GM12892 (cell line): ENCODE measurements at regions not wholly inside any gene's neighbourhood (a gene's known extent, or its start where the extent isn't known, plus 50 kb on each side); places are given as distances from the start of the nearest gene placed in this dataset.

Source experiments
- DNase-seq: peaks from one replicate; pipeline ENCODE4 v3.0.0; 2011; ENCODE audit not compliant: insufficient read length
- FAIRE-seq: peaks from 2 replicates; lab custom pipeline; 2011; peaks lifted over from hg19 to GRCh38; lab: Jason Lieb, UNC
- POLR2A ChIP-seq: IDR thresholded peaks from 2 replicates; pipeline ENCODE4 v1.6.1; 2011; ENCODE audit warnings: low read depth, low read length, control low read depth
- POLR2AphosphoS5 ChIP-seq: IDR thresholded peaks from 2 replicates; pipeline ENCODE4 v1.6.1; 2011; ENCODE audit warnings: low read depth, low read length, control low read depth
- TAF1 ChIP-seq: IDR thresholded peaks from 2 replicates; pipeline ENCODE4 v1.6.1; 2011; ENCODE audit warnings: low read depth, mild to moderate bottlenecking, control low read depth, low read length, borderline replicate concordance

DNA sequence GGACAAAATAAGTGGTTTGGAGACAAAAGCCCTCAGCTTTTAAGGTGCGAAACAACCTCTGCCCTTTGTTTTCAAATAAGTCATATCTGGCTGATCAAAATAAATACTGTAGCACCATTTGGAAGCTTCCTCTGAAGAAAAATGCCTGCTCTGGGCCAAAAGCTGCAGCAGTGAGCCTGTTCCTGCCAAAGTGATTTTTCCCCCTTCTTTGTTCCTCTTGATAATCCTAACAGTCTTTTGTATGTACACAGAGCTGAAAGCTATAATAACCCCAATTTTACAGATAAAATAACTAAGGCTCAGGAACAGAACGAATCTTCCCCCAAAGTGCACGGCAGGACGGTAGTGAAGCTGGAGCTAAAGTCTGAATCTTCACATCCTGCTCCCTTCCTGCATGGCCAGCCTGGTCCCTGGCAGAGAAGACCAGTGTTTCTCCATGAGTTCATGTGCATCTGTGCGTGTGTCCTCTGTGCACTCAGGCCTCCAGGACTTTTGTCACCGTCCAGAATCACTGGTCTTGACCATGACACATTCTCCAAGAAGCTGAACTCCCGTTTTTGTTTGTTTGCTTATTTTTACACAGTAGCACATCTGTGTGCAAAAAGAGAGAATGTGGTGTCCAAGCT is 2114.1 kb upstream of the PIK3C3 start:
- FAIRE-seq (no peak), DNase-seq (no peak)
- TF ChIP-seq POLR2A (no peak), POLR2AphosphoS5 (no peak), TAF1 (no peak)

DNA sequence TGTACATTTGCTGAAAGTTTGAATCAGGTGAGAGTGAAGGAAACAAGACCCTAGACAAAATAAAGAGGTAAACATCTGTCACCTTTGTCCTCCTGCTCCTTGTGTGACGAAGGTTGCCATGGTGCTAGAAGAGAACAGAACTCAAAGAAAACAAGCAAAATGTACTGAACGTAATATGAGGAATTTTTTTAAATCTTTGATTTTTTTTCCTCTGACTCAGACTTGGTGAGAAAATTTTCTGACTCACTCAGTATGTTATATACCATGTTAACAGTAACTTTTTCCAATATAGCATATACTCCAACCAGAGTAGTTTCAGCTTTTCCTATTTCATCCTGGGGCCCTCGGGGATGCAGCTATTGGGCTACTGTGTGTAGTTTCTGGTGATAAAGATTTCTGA is 2114.6 kb upstream of the PIK3C3 start:
- no peak for TF ChIP-seq POLR2AphosphoS5
- no peak for TF ChIP-seq POLR2A
- TF ChIP-seq TAF1, result no peak
- FAIRE-seq (no peak), DNase-seq (no peak)

DNA sequence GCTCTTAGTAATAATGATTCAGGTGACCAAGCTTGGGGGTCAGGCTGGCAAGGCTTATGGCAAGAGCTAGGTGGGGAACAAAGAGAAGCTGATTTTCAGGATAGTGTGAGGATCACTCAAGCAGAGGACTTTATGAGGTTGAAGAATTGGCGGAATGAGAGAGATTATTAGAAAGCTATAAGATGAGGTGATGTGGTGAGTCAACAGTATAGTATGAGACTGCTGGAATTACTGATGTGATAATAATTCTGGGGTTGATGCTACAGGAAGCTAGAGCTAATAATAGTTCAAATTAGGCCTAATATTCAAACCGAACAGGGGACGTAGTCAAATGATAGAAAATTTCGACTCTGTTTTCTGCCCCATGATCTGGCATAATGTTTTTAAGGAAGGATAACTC is 2115.3 kb upstream of the PIK3C3 start:
- DNase-seq (no peak), FAIRE-seq (no peak)
- TF ChIP-seq POLR2AphosphoS5 (no peak), POLR2A (no peak), TAF1 (no peak)

DNA sequence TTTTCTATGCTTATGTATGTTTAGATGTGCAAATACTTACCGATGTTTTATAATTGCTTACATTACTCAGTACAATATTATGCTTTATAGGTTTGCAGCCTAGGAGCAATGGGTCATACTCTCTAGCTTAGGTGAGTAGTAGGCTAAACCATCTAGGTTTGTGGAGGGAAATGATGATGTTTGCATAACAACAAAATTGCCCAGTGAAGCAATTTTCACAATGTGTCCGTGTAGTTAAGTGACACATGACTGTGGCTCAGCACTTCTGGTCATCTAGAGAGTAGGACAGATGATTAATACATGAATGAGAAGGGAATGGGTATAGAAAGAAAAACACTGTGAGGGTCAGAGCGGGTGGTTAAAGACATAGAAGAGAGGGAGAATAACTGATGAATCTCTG is 2116.2 kb upstream of the PIK3C3 start:
- TF ChIP-seq TAF1 (no peak), POLR2A (no peak), POLR2AphosphoS5 (no peak)
- FAIRE-seq (no peak), DNase-seq (no peak)

DNA sequence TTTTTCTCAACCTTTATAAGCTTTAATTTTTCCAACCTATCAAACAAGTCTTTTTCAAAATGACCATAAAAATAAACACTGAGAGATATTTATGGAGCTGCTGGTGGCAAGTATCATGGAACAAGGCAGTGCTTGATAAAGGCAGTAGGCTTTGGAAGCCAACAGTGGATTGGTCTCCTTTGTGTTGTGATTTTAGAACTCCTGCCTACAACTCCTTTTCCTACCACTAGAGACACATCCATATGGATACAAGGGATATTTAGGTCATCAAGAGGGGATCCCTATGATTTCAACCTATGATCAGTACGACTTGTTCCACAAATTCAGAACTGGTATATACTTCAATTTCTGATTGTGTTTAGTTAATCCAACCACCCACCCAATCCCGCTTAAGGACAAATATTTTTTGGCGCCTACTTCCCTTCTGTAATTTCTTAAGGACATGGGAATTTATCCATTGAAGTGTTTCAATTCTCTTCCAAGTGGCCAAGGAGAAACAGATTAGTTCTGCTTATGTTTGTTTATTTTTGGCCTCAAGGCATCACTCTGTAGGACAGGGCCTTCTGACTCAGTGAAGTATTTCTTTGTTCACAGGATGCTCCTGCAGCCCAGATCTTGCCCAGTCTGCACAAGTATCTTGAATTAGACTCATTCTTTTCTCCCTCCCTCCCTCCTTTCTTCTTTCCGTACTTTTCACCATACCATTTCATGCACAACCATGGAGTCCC is 2119.6 kb upstream of the PIK3C3 start:
- TF ChIP-seq TAF1, result no peak
- TF ChIP-seq POLR2AphosphoS5, result no peak
- TF ChIP-seq POLR2A, result no peak
- FAIRE-seq, result no peak

DNA sequence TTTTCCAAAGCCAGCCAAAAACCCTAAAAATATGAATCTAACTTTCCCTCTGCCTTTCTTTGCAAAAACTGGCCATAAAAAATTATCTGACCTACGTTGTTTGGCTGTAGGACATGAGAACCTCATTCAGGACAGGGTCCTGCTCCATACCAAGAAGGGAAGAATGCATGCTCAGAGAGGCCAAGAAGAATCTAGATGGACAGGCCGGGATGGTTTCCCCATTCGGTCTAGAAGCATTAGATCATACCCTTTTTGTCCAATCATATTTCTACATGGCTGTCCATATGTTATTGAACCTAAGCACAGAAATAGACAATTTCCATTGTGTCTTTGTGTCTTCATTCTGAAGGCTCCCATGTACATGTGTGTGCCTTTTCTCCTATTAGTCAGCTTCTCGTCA is 2120.4 kb upstream of the PIK3C3 start:
- FAIRE-seq (no peak), DNase-seq (no peak)
- TF ChIP-seq POLR2AphosphoS5 (no peak), TAF1 (no peak), POLR2A (no peak)

More for the DNA sequence above, 2119.6 kb upstream of the PIK3C3 start:
- DNase-seq, result no peak

DNA sequence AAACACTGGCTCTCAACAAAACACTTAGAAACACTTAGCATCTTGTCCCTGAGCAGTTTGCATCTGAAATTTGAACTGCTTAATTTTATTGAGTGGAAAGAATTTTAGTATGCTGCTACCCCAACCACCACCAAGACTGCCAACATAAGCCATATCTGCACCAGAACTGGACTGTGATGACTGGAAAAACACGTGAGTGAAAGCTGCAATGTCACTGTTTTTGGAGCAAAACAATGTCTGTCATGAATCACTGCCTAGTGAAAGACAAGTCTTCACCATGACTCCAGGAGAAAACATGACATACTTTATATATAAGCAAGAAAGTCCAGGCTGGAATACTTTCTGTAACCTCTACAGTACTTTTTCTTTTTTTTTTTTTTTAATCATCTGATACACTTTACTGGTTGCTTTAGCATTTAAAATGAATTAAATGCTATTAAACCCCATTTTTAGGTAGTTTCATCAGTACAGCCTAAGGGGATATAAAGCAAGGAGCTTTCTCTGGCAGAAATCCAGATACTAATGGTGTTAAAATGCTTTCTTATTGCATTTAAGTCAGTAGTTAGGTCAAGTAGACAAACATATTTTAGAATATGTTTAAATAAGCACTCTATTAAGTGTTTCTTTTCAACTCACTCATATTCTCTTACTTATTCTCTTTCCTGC is 2129.4 kb upstream of the PIK3C3 start:
- no peak for DNase-seq
- FAIRE-seq, result no peak
- TF ChIP-seq TAF1 (no peak), POLR2AphosphoS5 (no peak), POLR2A (no peak)

DNA sequence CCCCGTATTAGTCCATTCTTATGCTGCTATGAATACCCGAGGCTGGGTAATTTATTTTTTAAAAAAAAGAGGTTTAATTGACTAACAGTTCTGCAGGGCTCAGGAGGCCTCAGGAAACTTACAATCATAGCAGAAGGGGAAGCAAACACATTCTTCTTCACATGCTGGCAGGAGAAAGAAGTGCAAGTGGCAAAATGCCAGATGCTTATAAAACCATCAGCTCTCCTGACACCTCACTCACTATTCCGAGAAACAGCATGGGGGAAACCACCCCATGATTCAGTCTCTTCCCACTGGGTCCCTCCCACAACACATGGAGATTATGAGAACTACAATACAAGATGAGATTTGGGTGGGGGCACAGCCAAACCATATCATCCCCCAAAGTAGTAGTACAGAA is 2148.5 kb upstream of the PIK3C3 start:
- no peak for FAIRE-seq
- DNase-seq, result no peak

DNA sequence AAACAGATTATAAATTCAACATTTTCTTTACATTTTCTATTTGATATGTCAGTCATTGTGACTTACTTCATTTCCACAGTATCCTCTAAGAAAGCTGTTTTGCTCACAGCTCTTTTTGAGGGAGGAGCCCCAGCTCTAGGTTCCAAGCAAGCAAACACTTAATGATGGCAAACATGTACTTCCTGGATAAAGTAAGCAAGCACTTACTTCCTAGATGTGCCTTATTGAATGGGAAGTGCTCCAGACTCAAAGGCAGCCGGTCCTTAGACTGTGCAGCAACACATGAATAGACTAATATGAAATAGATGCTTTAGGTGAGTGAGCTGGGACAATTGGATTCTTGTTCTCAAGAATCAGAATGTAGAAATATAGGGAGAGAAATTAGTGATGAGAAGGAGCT is 2149.8 kb upstream of the PIK3C3 start:
- DNase-seq (no peak), FAIRE-seq (no peak)
- TF ChIP-seq POLR2AphosphoS5, result no peak
- no peak for TF ChIP-seq TAF1
- no peak for TF ChIP-seq POLR2A

More for the DNA sequence above, 2148.5 kb upstream of the PIK3C3 start:
- TF ChIP-seq POLR2A, result no peak
- no peak for TF ChIP-seq TAF1
- TF ChIP-seq POLR2AphosphoS5, result no peak

DNA sequence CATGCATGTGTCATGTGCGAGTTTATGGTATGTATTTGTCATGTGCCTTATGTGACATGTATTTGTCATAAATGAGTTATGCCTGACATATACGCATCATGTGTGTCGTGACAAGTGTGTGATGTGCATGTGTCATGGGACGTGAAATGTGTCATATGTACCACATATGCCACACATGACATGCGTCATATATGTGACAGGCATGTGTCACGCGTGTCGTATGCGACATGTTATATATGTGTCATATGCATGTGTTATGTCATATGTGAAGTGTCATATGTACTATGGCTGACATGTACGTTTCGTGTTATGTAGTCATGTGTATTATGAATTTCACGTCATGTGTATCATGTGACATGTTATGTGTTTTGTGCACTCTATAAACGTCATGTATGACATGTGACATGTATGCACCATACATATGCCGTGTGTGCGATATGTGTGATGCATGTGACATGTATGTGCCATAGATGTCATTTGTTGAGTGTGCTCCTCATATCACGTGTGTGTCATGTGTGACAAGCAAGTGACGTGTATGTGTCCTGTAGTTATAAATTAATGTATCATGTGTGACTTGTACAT is 2152.3 kb upstream of the PIK3C3 start:
- TF ChIP-seq POLR2AphosphoS5 (no peak), POLR2A (no peak), TAF1 (no peak)
- FAIRE-seq, result peak; percentile 44
- no peak for DNase-seq

DNA sequence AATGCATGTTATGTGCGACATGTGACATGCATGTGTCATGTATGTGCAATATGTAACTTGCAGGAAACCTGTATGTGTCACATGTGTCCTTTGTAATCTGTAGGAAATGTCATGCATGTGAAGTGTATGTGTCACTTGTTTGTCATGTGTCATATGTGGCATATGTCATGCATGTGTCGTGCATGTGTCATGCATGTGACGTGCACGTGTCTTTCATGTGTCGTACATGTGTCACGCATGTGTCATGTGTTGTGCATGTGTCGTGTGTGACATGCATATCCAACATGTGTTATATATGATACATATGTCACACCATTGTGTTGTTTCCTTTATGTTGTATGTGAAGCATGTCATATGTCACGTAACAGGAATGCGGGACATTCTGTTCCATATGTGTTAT is 2153.2 kb upstream of the PIK3C3 start:
- TF ChIP-seq TAF1 (no peak), POLR2AphosphoS5 (no peak), POLR2A (no peak)
- FAIRE-seq, result peak; percentile 30
- no peak for DNase-seq
